ENCODE measurements at regions not wholly inside any gene's neighbourhood (a gene's known extent, or its start where the extent isn't known, plus 50 kb on each side); places are given as distances from the start of the nearest gene placed in this dataset.

DNA sequence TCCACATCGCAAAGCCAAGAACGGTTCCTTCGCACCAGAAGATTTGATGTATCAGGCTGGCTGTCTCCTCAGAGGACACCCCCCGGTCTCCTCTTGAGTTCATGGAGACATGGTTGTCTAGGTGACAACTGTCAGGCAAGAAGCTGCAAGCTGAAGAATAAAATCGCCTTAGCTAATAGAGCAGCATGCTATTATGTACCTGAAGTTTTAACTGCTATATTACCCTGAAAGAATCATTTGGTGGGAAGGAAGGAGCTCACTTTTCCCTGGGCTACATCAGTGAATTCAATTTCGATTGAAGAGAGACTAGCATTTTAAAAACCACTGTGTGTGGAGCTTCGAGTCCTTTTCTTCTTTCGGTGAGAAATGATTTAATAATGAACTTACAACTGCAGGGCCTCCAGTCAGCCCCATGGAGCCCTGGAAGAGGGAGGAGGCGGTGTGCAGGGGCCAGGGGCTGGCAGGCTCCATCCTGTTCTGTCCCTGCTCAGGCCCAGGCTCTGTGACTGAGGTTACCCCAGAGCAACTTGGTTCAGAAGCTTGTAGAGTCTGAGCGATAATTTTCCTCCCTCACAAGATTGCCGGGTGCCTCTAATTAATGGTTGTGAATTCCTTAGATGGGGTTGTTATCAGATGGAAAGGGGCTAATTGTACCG, 191.3 kb downstream of the MID1IP1 start:
- Histone ChIP-seq H2AFZ (ENCODE audit: low read depth, low read length) (no peak overlapping the region), H3K9me1 (ENCODE audit: control insufficient read depth, insufficient read depth, low read length) (no peaks in the 10 kb centered on the region), H3K9ac (ENCODE audit: insufficient read depth in 1 of 2, low read depth in 2 of 2, low read length in 2 of 2) (no peak overlapping the region), H3K4me3 (no peak overlapping the region), H3K4me1 (replicated peaks in 1 of 2; ENCODE audit: control insufficient read depth in 2 of 2, insufficient read depth in 2 of 2, low read length in 2 of 2) (no peaks in the 10 kb centered on the region), H3K9me3 (replicated peaks; ENCODE audit: control insufficient read depth, insufficient read depth, low read depth, low read length) (no peaks in the 10 kb centered on the region), H3K27me3 (ENCODE audit: control insufficient read depth in 2 of 2, insufficient read depth in 2 of 2, low read length in 2 of 2) (no peaks in the 10 kb centered on the region), H3K4me2 (ENCODE audit: insufficient read depth, low read length) (no peak overlapping the region), H3K27ac (ENCODE audit: extremely low read depth, low read depth, low read length) (no peak overlapping the region), H3K79me2 (ENCODE audit: control insufficient read depth, insufficient read depth, low read length) (no peaks in the 10 kb centered on the region), H3K36me3 (ENCODE audit: control insufficient read depth, insufficient read depth, low read length) (no peaks in the 10 kb centered on the region), H4K20me1 (replicated peaks; ENCODE audit: control insufficient read depth, insufficient read depth, low read length) (no peaks in the 10 kb centered on the region)
- CTCF ChIA-PET (ENCODE audit: low intra/inter-chr PET ratio), result no interaction called here
- POLR2A ChIA-PET, result no interaction called here
- no TSS peak for BruUV-seq (replicated peaks)
- in situ Hi-C loops (cut with MboI), result no loop called here
- DNase-seq (ENCODE audit: extremely low read depth in 1 of 4, low spot score in 3 of 4), result no peak
- intact Hi-C loops (cut with micrococcal nuclease), result loop anchor here (10.0 kb wide), 1 partner anchor 62 kb away; no protein-coding TSS in a partner anchor
- 15% methylated on average over 9 of the region's 12 CpGs for WGBS (ENCODE audit: insufficient coverage, low coverage, missing lambda C conversion rate)
- FAIRE-seq, result no peak
- no peak for TF ChIP-seq MYNN (IDR thresholded peaks at IDR 0.05)
- no peak for TF ChIP-seq MYNN (CRISPR knock-in tag; IDR thresholded peaks at IDR 0.05)
- TF ChIP-seq EHMT2 (IDR thresholded peaks at IDR 0.05), result no peak
- TF ChIP-seq THAP7 (CRISPR knock-in tag; IDR thresholded peaks at IDR 0.05), result no peak
- TF ChIP-seq NR4A1 (CRISPR knock-in tag; IDR thresholded peaks at IDR 0.05), result no peak
- TF ChIP-seq NR4A1 (tag; IDR thresholded peaks at IDR 0.05), result no peak
- no peak for TF ChIP-seq TBP (optimal IDR thresholded peaks at IDR 0.05; ENCODE audit: low read depth, low read length)
- TF ChIP-seq NFE2 (IDR thresholded peaks at IDR 0.05; ENCODE audit: low read depth), result no peak
- no peak for TF ChIP-seq BMI1 (IDR thresholded peaks at IDR 0.05; ENCODE audit: low read length)
- TF ChIP-seq, protein P1, sequence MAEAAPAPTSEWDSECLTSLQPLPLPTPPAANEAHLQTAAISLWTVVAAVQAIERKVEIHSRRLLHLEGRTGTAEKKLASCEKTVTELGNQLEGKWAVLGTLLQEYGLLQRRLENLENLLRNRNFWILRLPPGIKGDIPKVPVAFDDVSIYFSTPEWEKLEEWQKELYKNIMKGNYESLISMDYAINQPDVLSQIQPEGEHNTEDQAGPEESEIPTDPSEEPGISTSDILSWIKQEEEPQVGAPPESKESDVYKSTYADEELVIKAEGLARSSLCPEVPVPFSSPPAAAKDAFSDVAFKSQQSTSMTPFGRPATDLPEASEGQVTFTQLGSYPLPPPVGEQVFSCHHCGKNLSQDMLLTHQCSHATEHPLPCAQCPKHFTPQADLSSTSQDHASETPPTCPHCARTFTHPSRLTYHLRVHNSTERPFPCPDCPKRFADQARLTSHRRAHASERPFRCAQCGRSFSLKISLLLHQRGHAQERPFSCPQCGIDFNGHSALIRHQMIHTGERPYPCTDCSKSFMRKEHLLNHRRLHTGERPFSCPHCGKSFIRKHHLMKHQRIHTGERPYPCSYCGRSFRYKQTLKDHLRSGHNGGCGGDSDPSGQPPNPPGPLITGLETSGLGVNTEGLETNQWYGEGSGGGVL (CRISPR knock-in tag; IDR thresholded peaks at IDR 0.05), result no peak
- TF ChIP-seq PML (IDR thresholded peaks at IDR 0.05; ENCODE audit: low read length), result no peak
- no peak for ATAC-seq
